WERI-Rb-1 (cell line): ENCODE measurements at regions not wholly inside any gene's neighbourhood (a gene's known extent, or its start where the extent isn't known, plus 50 kb on each side); places are given as distances from the start of the nearest gene placed in this dataset.

Experiments used
- DNase-seq: peaks from one replicate; pipeline ENCODE4 v3.0.0-alpha.2; 2020
- H3K27ac ChIP-seq: fragments of 250-450 bp; sonication (Bioruptor Pico); 2 replicates; pipeline ENCODE4 v1.5.1; 2020; ENCODE audit warnings: mild to moderate bottlenecking, moderate library complexity
- H3K27me3 ChIP-seq: fragments of 250-450 bp; sonication (Bioruptor Pico); 2 replicates; pipeline ENCODE4 v1.5.1; 2021; ENCODE audit warnings: mild to moderate bottlenecking, low read depth, moderate library complexity; ENCODE audit not compliant: insufficient read depth, severe bottlenecking
- H3K36me3 ChIP-seq: fragments of 250-450 bp; sonication (Bioruptor Pico); 2 replicates; pipeline ENCODE4 v1.5.1; 2020; ENCODE audit warnings: mild to moderate bottlenecking, moderate library complexity
- H3K4me3 ChIP-seq: 2 replicates; pipeline ENCODE4 v1.5.1; 2011; ENCODE audit warnings: low read depth, mild to moderate bottlenecking, control low read depth, low read length
- H3K9me3 ChIP-seq: fragments of 250-450 bp; sonication (Bioruptor Pico); 2 replicates; pipeline ENCODE4 v1.5.1; 2021; ENCODE audit warnings: mild to moderate bottlenecking, moderate library complexity; ENCODE audit not compliant: severe bottlenecking
- TF ChIP-seq, protein P1 (sequence below): IDR thresholded peaks from 2 replicates; pipeline ENCODE4 v1.5.1; 2011; ENCODE audit warnings: low read depth, mild to moderate bottlenecking, control low read depth, inconsistent platforms, low read length

DNA sequence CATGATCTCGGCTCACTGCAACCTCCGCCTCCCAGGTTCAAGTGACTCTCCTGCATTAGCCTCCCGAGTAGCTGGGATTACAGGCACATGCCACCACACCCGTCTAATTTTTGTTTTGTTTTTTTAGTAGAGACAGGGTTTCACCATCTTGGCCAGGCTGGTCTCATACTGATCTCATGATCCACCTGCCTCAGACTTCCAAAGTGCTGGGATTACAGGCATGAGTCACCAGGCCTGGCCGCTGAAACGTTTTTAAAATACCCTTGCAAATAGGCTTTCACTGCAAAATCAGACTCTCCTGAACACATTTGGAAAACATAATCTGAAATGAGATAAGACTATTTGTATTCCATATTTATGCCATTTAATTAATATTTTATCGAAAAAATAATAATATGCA, 826.1 kb upstream of the CNTN5 start:
- TF ChIP-seq, protein P1, sequence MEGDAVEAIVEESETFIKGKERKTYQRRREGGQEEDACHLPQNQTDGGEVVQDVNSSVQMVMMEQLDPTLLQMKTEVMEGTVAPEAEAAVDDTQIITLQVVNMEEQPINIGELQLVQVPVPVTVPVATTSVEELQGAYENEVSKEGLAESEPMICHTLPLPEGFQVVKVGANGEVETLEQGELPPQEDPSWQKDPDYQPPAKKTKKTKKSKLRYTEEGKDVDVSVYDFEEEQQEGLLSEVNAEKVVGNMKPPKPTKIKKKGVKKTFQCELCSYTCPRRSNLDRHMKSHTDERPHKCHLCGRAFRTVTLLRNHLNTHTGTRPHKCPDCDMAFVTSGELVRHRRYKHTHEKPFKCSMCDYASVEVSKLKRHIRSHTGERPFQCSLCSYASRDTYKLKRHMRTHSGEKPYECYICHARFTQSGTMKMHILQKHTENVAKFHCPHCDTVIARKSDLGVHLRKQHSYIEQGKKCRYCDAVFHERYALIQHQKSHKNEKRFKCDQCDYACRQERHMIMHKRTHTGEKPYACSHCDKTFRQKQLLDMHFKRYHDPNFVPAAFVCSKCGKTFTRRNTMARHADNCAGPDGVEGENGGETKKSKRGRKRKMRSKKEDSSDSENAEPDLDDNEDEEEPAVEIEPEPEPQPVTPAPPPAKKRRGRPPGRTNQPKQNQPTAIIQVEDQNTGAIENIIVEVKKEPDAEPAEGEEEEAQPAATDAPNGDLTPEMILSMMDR = no peak
- Histone ChIP-seq H3K4me3 (no peak overlapping the region), H3K36me3 (no peaks in the 10 kb centered on the region), H3K27ac (no peak overlapping the region), H3K27me3 (no peaks in the 10 kb centered on the region), H3K9me3 (no peaks in the 10 kb centered on the region)
- no peak for DNase-seq

- Histone ChIP-seq H3K27me3 (no peaks in the 10 kb centered on the region), H3K9me3 (no peaks in the 10 kb centered on the region), H3K36me3 (no peaks in the 10 kb centered on the region), H3K4me3 (no peak overlapping the region), H3K27ac (no peak overlapping the region)
- no peak for DNase-seq
- TF ChIP-seq, protein P1 = no peak
Measured at GRCh38 chr11:98195300-98195699, 825.4 kb upstream of the CNTN5 start.

- no peak for DNase-seq
- Histone ChIP-seq H3K9me3 (no peaks in the 10 kb centered on the region), H3K4me3 (no peak overlapping the region), H3K36me3 (no peaks in the 10 kb centered on the region), H3K27ac (no peak overlapping the region), H3K27me3 (no peaks in the 10 kb centered on the region)
- TF ChIP-seq, protein P1 = no peak
Measured at GRCh38 chr11:98207086-98207485, 813.7 kb upstream of the CNTN5 start.

DNA sequence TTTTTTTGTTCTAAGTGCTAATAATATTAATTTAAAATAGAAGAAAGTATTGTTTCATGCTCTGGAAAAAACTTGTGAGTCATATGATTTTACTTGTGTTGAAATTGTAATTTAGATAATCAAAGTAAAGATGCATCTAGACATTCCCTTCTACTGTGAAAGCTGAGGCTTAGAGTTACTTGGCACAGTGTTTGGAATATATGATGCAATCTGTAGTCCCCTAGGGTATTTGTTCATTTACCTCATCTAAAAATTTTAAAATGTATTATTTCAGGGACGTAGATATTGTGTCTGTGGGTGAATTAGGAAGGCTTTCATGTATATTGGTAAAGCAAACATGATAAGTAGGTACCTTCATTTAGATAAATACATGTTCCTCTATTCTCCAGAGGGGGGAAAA, 793.5 kb upstream of the CNTN5 start:
- TF ChIP-seq, protein P1 = no peak
- Histone ChIP-seq H3K9me3 (no peaks in the 10 kb centered on the region), H3K4me3 (no peak overlapping the region), H3K27me3 (no peaks in the 10 kb centered on the region), H3K27ac (no peak overlapping the region), H3K36me3 (no peaks in the 10 kb centered on the region)
- no peak for DNase-seq

- DNase-seq = no peak
- Histone ChIP-seq H3K36me3 (no peaks in the 10 kb centered on the region), H3K4me3 (no peak overlapping the region), H3K27ac (no peak overlapping the region), H3K27me3 (no peaks in the 10 kb centered on the region), H3K9me3 (no peaks in the 10 kb centered on the region)
- TF ChIP-seq, protein P1 = no peak
Measured at GRCh38 chr11:98230678-98231077, 790.1 kb upstream of the CNTN5 start.

- no peaks in the 10 kb centered on the region for H3K9me3 ChIP-seq
- H3K4me3 ChIP-seq = no peak overlapping the region
- H3K27ac ChIP-seq = no peak overlapping the region
- no peaks in the 10 kb centered on the region for H3K36me3 ChIP-seq
- TF ChIP-seq, protein P1 = no peak
- no peaks in the 10 kb centered on the region for H3K27me3 ChIP-seq
- DNase-seq = no peak
Measured at GRCh38 chr11:98234698-98235097, 786.1 kb upstream of the CNTN5 start.
